RWPE1 (cell line): ENCODE measurements at regions not wholly inside any gene's neighbourhood (a gene's known extent, or its start where the extent isn't known, plus 50 kb on each side); places are given as distances from the start of the nearest gene placed in this dataset.

Experiments
- CTCF ChIA-PET: fragments of 350-600 bp; sonication (Branson Sonifier 250); formaldehyde crosslinking; extraction: SDS; loops from one replicate; lab custom pipeline; 2021; lab: Yijun Ruan, JAX
- POLR2A ChIA-PET: fragments of 400-600 bp; formaldehyde crosslinking; extraction: SDS; loops from one replicate; lab custom pipeline; 2020; ENCODE audit warnings: antibody characterized with exemption; ENCODE audit not compliant: low non-redundant PET; lab: Yijun Ruan, JAX
- DNase-seq: peaks from one replicate; pipeline ENCODE4 v3.0.0; 2012; ENCODE audit warnings: low spot score
- H3K27ac ChIP-seq: fragments of 450-650 bp; 2 replicates; pipeline ENCODE4 v1.5.1; 2017
- TF ChIP-seq, protein P1 (sequence below): fragments of 450-650 bp; conservative IDR thresholded peaks from 2 replicates; pipeline ENCODE4 v1.5.1; 2017; ENCODE audit warnings: low read depth, mild to moderate bottlenecking

DNA sequence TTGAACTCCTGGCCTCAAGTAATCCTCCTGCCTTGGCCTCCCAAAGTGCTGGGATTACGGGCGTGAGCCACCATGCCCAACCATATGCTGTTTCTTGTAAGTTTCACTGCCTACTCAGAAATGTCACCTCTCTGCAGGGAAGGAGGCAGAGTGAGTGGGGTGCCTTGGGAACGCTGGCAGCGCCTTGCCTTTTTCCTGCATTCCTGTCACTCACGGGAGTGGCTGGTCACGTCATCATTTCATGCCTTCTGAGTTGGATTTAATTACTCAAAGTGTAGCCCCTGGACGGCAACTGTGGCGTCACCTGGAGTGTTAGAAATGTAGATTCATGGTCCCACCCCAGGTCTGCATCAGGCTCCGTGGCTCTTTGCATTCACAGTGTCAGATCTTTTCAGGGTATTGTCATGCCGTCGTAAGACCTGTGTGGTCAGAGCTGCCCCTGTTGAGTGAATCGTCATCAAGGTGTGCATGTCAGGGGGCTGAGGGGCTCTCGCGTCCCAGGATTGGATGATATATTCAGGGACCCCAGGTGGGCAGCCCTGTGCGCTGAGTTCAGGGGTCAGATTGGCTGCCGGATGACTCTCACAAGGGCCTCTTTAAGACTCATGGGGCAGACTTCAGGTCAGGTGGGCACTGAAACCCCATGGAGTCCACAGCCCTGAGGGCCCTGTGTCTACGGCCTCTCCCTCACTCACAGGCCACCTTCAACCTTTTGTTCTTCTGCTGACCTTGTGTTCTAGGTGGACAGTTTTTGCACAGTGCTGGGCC is 65.9 kb upstream of the KLHL25 start:
- CTCF ChIA-PET, result interaction anchor here (0.6 to 1.1 kb wide), 2 partner anchors 39 to 764 kb away, joined by 3 to 4 read pairs; no protein-coding TSS in a partner anchor
- DNase-seq, result no peak
- no peak overlapping the region for H3K27ac ChIP-seq
- TF ChIP-seq, protein P1, sequence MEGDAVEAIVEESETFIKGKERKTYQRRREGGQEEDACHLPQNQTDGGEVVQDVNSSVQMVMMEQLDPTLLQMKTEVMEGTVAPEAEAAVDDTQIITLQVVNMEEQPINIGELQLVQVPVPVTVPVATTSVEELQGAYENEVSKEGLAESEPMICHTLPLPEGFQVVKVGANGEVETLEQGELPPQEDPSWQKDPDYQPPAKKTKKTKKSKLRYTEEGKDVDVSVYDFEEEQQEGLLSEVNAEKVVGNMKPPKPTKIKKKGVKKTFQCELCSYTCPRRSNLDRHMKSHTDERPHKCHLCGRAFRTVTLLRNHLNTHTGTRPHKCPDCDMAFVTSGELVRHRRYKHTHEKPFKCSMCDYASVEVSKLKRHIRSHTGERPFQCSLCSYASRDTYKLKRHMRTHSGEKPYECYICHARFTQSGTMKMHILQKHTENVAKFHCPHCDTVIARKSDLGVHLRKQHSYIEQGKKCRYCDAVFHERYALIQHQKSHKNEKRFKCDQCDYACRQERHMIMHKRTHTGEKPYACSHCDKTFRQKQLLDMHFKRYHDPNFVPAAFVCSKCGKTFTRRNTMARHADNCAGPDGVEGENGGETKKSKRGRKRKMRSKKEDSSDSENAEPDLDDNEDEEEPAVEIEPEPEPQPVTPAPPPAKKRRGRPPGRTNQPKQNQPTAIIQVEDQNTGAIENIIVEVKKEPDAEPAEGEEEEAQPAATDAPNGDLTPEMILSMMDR, result no peak
- POLR2A ChIA-PET, result no interaction called here

DNA sequence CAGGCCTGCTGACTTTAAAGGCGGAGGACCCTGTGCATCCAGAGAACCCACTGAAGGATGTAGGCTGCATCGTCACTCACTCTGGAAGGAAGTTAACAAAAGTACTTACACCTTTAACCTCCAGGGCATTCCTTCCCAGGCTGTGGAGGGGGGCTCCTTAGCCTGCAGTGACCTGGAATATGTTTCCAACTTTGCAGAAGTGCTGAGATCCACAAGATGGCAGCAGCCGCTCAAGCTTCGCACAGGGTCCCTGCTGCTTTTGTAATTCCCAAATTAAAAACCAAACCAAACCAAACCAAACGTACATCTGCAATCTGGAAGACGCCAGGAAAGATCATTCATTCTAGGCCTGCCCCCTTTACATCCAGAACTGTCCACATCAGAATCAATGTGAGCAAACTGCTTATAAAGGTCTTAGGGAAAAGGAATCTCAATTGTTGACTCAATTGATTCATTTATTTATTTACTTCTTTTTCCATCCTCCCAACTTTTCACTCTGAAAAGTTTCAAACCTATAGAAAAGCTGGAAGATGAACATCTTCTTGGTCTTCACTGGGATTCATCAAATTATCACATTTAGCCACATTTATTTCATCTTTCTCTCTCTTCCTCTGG is 70.5 kb upstream of the KLHL25 start:
- TF ChIP-seq, protein P1, result peak; percentile 92
- DNase-seq, result peak; percentile 75
- H3K27ac ChIP-seq, result no peak overlapping the region
- ChIA-PET CTCF (interaction anchor here (0.6 to 0.8 kb wide), 5 partner anchors 31 to 937 kb away, joined by 3 to 4 read pairs (median 3); no protein-coding TSS in a partner anchor), POLR2A (no interaction called here)

DNA sequence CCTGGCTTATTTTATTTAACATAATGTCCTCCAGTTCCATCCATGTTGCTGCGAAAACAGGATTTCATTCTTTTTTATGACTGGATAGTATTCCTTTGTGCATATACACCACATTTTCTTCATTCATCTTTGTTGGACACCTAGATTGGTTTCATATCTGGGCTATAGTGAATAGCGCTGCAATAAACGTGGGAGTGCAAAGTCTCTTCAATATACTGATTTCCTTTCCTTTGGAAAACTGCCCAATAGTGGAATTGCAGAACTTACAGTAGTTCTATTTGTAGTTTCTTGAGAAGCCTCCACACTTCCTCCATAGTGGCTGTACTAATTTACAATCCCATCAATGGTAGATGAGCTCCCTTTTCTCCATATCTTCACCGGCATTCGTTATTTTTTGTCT is 72.5 kb upstream of the KLHL25 start:
- H3K27ac ChIP-seq, result no peak overlapping the region
- ChIA-PET CTCF (no interaction called here), POLR2A (no interaction called here)
- no peak for DNase-seq
- TF ChIP-seq, protein P1, result no peak

DNA sequence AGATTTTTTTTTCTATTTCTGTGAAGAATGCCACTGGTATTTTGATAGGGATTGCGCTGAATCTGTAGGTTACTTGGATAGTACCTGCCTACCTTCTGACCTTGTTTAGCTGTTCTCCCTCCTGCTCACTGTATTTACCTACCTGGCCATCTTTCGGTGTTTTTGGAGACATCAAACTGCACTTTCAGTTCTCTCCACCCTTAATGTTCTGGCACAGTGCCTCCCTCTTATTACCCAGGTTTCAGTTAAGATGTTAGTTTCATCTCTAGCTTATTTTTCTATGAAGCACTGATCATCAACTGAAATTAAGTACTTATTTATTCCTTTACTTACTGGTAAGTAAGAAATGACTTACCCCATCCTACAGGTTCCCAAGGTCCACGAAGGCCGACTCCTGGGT is 74.4 kb upstream of the KLHL25 start:
- H3K27ac ChIP-seq, result no peak overlapping the region
- ChIA-PET CTCF (interaction anchor here (0.6 kb wide), 1 partner anchor 1112 kb away, joined by 4 read pairs; no protein-coding TSS in a partner anchor), POLR2A (no interaction called here)
- TF ChIP-seq, protein P1, result no peak
- no peak for DNase-seq

DNA sequence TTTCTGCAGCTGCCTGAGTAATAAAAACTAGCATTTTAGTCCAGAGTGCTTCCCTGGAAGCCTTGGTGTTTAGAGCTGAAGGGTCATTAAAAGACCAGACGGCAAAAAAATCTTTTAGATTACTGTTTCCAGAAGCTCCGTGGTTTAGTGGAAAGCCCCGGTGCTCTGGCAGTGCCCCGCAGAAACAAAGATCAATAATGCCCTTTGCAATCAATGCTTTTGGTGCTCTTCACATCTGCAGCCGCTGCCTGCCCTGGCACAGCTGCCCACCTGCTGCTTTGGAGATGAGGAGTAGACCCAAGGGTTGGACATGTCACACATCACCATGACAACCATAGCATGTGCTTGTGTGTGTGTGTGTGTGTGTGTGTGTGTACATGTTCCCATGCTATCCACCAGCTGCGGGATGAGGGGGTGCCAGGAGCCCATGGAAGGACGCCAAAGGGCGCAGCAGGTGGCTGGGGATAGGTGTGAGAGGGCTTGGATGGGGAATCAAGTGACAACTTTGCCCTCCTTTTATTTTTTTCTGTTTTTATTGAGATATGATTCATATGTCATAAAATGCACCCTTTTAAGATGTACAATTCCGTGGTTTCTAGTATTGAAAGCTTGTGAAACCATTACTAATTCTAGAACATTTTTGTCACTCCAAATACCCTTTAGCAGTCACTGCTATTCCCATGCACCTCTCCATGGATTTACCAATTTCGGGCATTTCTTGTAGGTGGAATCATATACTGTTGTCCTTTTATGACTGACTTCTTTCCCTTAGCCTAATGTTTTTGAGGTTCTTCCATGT is 75.7 kb upstream of the KLHL25 start:
- H3K27ac ChIP-seq, result no peak overlapping the region
- DNase-seq, result no peak
- CTCF ChIA-PET, result interaction anchor here (0.6 to 0.7 kb wide), 2 partner anchors 29 to 924 kb away, joined by 3 to 4 read pairs; no protein-coding TSS in a partner anchor
- POLR2A ChIA-PET, result no interaction called here
- TF ChIP-seq, protein P1, result no peak

DNA sequence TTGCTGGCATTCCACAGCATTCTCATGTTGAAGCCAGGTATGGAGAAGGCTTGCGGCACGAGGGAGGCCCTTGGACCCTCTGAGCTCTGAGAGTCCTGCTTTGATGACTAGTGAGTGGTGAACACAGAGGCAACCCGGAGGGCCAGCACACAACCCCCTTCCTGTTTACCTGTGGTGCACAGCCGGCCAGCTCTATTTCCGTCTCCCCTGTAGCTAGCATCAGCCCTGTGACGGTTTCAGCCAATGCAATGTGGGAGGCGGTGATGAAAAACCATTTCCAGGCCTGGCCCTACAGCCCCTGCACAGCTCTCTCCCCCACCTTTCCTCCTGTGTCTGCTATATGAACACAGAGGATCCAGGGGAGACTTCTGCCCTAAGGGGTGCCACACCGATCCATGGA is 76.8 kb upstream of the KLHL25 start:
- POLR2A ChIA-PET, result no interaction called here
- no peak overlapping the region for H3K27ac ChIP-seq
- TF ChIP-seq, protein P1, result no peak
- CTCF ChIA-PET, result no interaction called here
- no peak for DNase-seq
